Keratinocyte (primary cell): ENCODE measurements at regions not wholly inside any gene's neighbourhood (a gene's known extent, or its start where the extent isn't known, plus 50 kb on each side); places are given as distances from the start of the nearest gene placed in this dataset.

ENCODE experiments used
- DNase-seq: peaks from one replicate; pipeline ENCODE4 v3.0.0-alpha.2; 2011; ENCODE audit warnings: low read depth, missing footprints, low spot score
- FAIRE-seq: peaks from 2 replicates; lab custom pipeline; 2011; peaks lifted over from hg19 to GRCh38; lab: Jason Lieb, UNC
- H2AFZ ChIP-seq: 2 replicates; pipeline ENCODE4 v1.6.0; 2012; ENCODE audit warnings: low read length, control low read depth, inconsistent platforms; ENCODE audit not compliant: control insufficient read depth
- H3K27ac ChIP-seq: 2 replicates; pipeline ENCODE4 v1.5.1; 2011; ENCODE audit warnings: low read length; ENCODE audit not compliant: control insufficient read depth, insufficient read depth
- H3K27me3 ChIP-seq: 3 replicates; pipeline ENCODE4 v1.6.0; 2011; ENCODE audit warnings: low read length; ENCODE audit not compliant: control insufficient read depth, insufficient read depth; ENCODE audit errors: extremely low read depth
- H3K36me3 ChIP-seq, 2 experiments: 2 replicates in 1 of 2; 3 replicates in 1 of 2; pipeline ENCODE4 v1.5.1; 2011; ENCODE audit warnings: low read length in 2 of 2, mild to moderate bottlenecking in 1 of 2; ENCODE audit not compliant: control insufficient read depth in 2 of 2, insufficient read depth in 2 of 2; ENCODE audit errors: extremely low read depth in 1 of 2
- H3K4me1 ChIP-seq: 3 replicates; pipeline ENCODE4 v1.5.1; 2011; ENCODE audit warnings: low read length; ENCODE audit not compliant: control insufficient read depth, insufficient read depth; ENCODE audit errors: extremely low read depth
- H3K4me2 ChIP-seq: 3 replicates; pipeline ENCODE4 v1.6.0; 2011; ENCODE audit warnings: low read depth, low read length; ENCODE audit not compliant: control insufficient read depth, insufficient read depth; ENCODE audit errors: extremely low read depth
- H3K4me3 ChIP-seq, 3 experiments: fragments of 200-600 bp in 1 of 3; sonication (generic) in 1 of 3; 2 replicates in 2 of 3; 3 replicates in 1 of 3; pipeline ENCODE4 v1.5.1; 2011 to 2016; ENCODE audit warnings: low read length in 3 of 3, mild to moderate bottlenecking in 3 of 3, control low read depth in 2 of 3, inconsistent platforms in 1 of 3, low read depth in 1 of 3, mixed read lengths in 1 of 3, mixed run types in 1 of 3, moderate library complexity in 1 of 3; ENCODE audit not compliant: control insufficient read depth in 2 of 3, insufficient read depth in 2 of 3; ENCODE audit errors: extremely low read depth in 1 of 3
- H3K79me2 ChIP-seq: 2 replicates; pipeline ENCODE4 v1.6.0; 2012; ENCODE audit warnings: low read length; ENCODE audit not compliant: control insufficient read depth, insufficient read depth
- H3K9ac ChIP-seq: 3 replicates; pipeline ENCODE4 v1.6.0; 2011; ENCODE audit warnings: low read length; ENCODE audit not compliant: control insufficient read depth, insufficient read depth; ENCODE audit errors: extremely low read depth
- H3K9me1 ChIP-seq: 3 replicates; pipeline ENCODE4 v1.6.0; 2011; ENCODE audit warnings: low read length; ENCODE audit not compliant: control insufficient read depth, insufficient read depth; ENCODE audit errors: extremely low read depth
- H3K9me3 ChIP-seq: 2 replicates; pipeline ENCODE4 v1.5.1; 2012; ENCODE audit warnings: low read depth, low read length; ENCODE audit not compliant: control insufficient read depth
- H4K20me1 ChIP-seq: 3 replicates; pipeline ENCODE4 v1.6.0; 2011; ENCODE audit warnings: low read length; ENCODE audit not compliant: control insufficient read depth, insufficient read depth; ENCODE audit errors: extremely low read depth
- CTCF ChIP-seq, 3 experiments: IDR thresholded peaks in 1 of 3; conservative IDR thresholded peaks in 1 of 3; optimal IDR thresholded peaks in 1 of 3; 2 replicates in 2 of 3; 3 replicates in 1 of 3; pipeline versions ENCODE3 to v1.5.1; 2011; ENCODE audit warnings: low read length in 3 of 3, mild to moderate bottlenecking in 3 of 3, moderate library complexity in 2 of 3, control low read depth in 1 of 3, inconsistent platforms in 1 of 3; ENCODE audit not compliant: insufficient read depth in 2 of 3; ENCODE audit errors: extremely low read depth in 1 of 3
- EZH2 ChIP-seq: IDR thresholded peaks from one replicate; pipeline ENCODE4 v1.6.1; 2012; ENCODE audit warnings: inconsistent platforms, mild to moderate bottlenecking, low read length, moderate library complexity
- dilution Hi-C: fragments of 300-500 bp; cut with MboI; formaldehyde crosslinking; loops from one replicate; pipeline ENCODE4 v1.7.0; 2020; ENCODE audit warnings: low sequenced_read_pairs; ENCODE audit not compliant: extremely low pct_ligation_motif_present

DNA sequence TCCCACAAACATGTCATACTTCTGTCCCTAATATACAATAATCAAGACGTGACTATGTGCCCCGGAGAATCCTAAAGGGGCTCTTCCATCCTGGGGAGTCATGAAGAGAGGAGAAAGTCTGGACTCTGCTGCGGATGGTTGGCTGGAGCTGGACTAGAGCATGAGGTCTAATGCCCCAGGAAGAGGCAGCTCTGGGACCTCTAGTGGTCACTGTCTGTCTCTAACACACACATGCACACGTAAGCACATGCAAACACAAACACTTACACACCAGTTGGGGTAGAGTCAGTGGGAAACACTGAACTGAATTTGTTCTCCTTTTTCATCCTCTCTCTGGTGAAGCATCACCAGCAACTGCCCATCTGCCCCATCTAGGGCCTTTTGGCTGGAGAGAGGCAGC is 271.6 kb downstream of the TDRD15 start:
- Histone ChIP-seq H3K9me1 (no peaks in the 10 kb centered on the region), H3K4me2 (no peak overlapping the region), H3K36me3 (no peaks in the 10 kb centered on the region), H3K79me2 (no peaks in the 10 kb centered on the region), H3K27me3 (no peaks in the 10 kb centered on the region), H3K27ac (no peak overlapping the region), H3K4me1 (no peaks in the 10 kb centered on the region), H4K20me1 (no peaks in the 10 kb centered on the region), H3K4me3 (no peak overlapping the region), H3K9ac (no peak overlapping the region), H2AFZ (no peak overlapping the region), H3K9me3 (no peaks in the 10 kb centered on the region)
- no peak for DNase-seq
- no peak for FAIRE-seq
- TF ChIP-seq EZH2 (no peak), CTCF (optimal IDR thresholded peaks at IDR 0.05 in 1 of 3, IDR thresholded peaks at IDR 0.05 in 1 of 3, conservative IDR thresholded peaks at IDR 0.05 in 1 of 3; ENCODE audit: extremely low read depth in 1 of 3, insufficient read depth in 2 of 3, low read length in 3 of 3) (peak; percentile 15 to 55 (median 24))
- dilution Hi-C loops, result no loop called here

DNA sequence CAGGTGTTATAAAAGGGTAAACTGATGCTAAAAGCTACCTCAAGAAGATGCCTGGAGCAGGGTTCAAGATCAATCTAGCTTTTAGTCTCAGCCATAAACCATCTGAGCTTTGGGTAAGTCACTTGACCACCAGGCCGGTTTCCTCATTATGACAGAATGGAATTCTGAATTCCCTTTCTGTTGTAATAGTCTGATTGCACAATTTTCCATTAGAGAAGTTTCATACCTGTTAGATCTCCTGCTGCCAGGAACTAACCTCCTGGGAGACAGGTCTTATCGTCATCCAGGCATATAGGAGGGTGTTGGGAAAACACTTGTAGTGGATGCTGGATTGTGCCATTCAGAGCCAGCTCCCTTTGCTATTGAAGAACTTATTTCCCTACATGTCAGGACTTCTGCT is 272.5 kb downstream of the TDRD15 start:
- no peaks in the 10 kb centered on the region for H3K36me3 ChIP-seq
- no peaks in the 10 kb centered on the region for H3K9me1 ChIP-seq
- H3K27me3 ChIP-seq, result no peaks in the 10 kb centered on the region
- no peak overlapping the region for H2AFZ ChIP-seq
- H4K20me1 ChIP-seq, result no peaks in the 10 kb centered on the region
- dilution Hi-C loops, result no loop called here
- DNase-seq (no peak), FAIRE-seq (no peak)
- H3K79me2 ChIP-seq, result no peaks in the 10 kb centered on the region
- H3K4me3 ChIP-seq, result no peak overlapping the region
- H3K9ac ChIP-seq, result no peak overlapping the region
- no peak overlapping the region for H3K4me2 ChIP-seq
- no peaks in the 10 kb centered on the region for H3K4me1 ChIP-seq
- no peaks in the 10 kb centered on the region for H3K9me3 ChIP-seq
- no peak overlapping the region for H3K27ac ChIP-seq
- no peak for TF ChIP-seq EZH2
- no peak for TF ChIP-seq CTCF (optimal IDR thresholded peaks at IDR 0.05 in 1 of 3, IDR thresholded peaks at IDR 0.05 in 1 of 3, conservative IDR thresholded peaks at IDR 0.05 in 1 of 3; ENCODE audit: extremely low read depth in 1 of 3, insufficient read depth in 2 of 3, low read length in 3 of 3)
